ENCODE measurements at regions not wholly inside any gene's neighbourhood (a gene's known extent, or its start where the extent isn't known, plus 50 kb on each side); places are given as distances from the start of the nearest gene placed in this dataset.

- no peak for DNase-seq (ENCODE audit: low read depth in 1 of 2, low spot score in 1 of 2)
- Histone ChIP-seq H3K4me3 (replicated peaks; ENCODE audit: insufficient read depth, low read length) (no peak overlapping the region), H3K27me3 (ENCODE audit: insufficient read depth, poor library complexity, severe bottlenecking) (no peaks in the 10 kb centered on the region), H3K27ac (replicated peaks) (no peak overlapping the region)
- no peak for TF ChIP-seq CTCF (IDR thresholded peaks at IDR 0.05; ENCODE audit: insufficient read depth, low read length)
- no peak for TF ChIP-seq GABPA (IDR thresholded peaks at IDR 0.05; ENCODE audit: low read depth)
- TF ChIP-seq POLR2AphosphoS5 (IDR thresholded peaks at IDR 0.05; ENCODE audit: low read depth), result no peak
- TF ChIP-seq SPI1 (IDR thresholded peaks at IDR 0.05; ENCODE audit: borderline replicate concordance, low read depth), result no peak
- no peak for TF ChIP-seq REST (IDR thresholded peaks at IDR 0.05; ENCODE audit: insufficient replicate concordance, low read depth)
Observed at GRCh38 chrX:19281256-19281655, 62.5 kb upstream of the PDHA1 start.

- TF ChIP-seq GABPA (IDR thresholded peaks at IDR 0.05; ENCODE audit: low read depth) (no peak), POLR2AphosphoS5 (IDR thresholded peaks at IDR 0.05; ENCODE audit: low read depth) (no peak), REST (IDR thresholded peaks at IDR 0.05; ENCODE audit: insufficient replicate concordance, low read depth) (no peak), SPI1 (IDR thresholded peaks at IDR 0.05; ENCODE audit: borderline replicate concordance, low read depth) (no peak), CTCF (IDR thresholded peaks at IDR 0.05; ENCODE audit: insufficient read depth, low read length) (no peak)
- peaks cover under 1% of the 10 kb centered on the region for H3K27me3 ChIP-seq (ENCODE audit: insufficient read depth, poor library complexity, severe bottlenecking)
Observed at GRCh38 chrX:19283597-19284339, 60.0 kb upstream of the PDHA1 start.

GRCh38 chrX:19285857-19286256, 57.9 kb upstream of the PDHA1 start:
- H3K27me3 ChIP-seq (ENCODE audit: insufficient read depth, poor library complexity, severe bottlenecking), result peaks cover 8% of the 10 kb centered on the region
- TF ChIP-seq GABPA (IDR thresholded peaks at IDR 0.05; ENCODE audit: low read depth), result no peak
- no peak for TF ChIP-seq POLR2AphosphoS5 (IDR thresholded peaks at IDR 0.05; ENCODE audit: low read depth)
- no peak for TF ChIP-seq SPI1 (IDR thresholded peaks at IDR 0.05; ENCODE audit: borderline replicate concordance, low read depth)
- TF ChIP-seq REST (IDR thresholded peaks at IDR 0.05; ENCODE audit: insufficient replicate concordance, low read depth), result no peak
- TF ChIP-seq CTCF (IDR thresholded peaks at IDR 0.05; ENCODE audit: insufficient read depth, low read length), result no peak

More at GRCh38 chrX:19283597-19284339, 60.0 kb upstream of the PDHA1 start:
- no peak for DNase-seq (ENCODE audit: low read depth in 1 of 2, low spot score in 1 of 2)
- no peak overlapping the region for H3K4me3 ChIP-seq (replicated peaks; ENCODE audit: insufficient read depth, low read length)
- H3K27ac ChIP-seq (replicated peaks), result no peak overlapping the region

More at GRCh38 chrX:19285857-19286256, 57.9 kb upstream of the PDHA1 start:
- no peak overlapping the region for H3K27ac ChIP-seq (replicated peaks)
- no peak for DNase-seq (ENCODE audit: low read depth in 1 of 2, low spot score in 1 of 2)
- no peak overlapping the region for H3K4me3 ChIP-seq (replicated peaks; ENCODE audit: insufficient read depth, low read length)
